Ovary (tissue), 3 donors: ENCODE measurements at regions not wholly inside any gene's neighbourhood (a gene's known extent, or its start where the extent isn't known, plus 50 kb on each side); places are given as distances from the start of the nearest gene placed in this dataset.

Source experiments
- POLR2A ChIP-seq: fragments of 450-650 bp; IDR thresholded peaks from one replicate; pipeline ENCODE4 v1.6.1; 2017; ENCODE audit warnings: antibody characterized with exemption, mild to moderate bottlenecking, moderate library complexity
- TF ChIP-seq, protein P1 (sequence below), 3 donors: fragments of 450-650 bp in 2 of 3; fragments of 200-600 bp in 1 of 3; IDR thresholded peaks; one replicate each; pipeline versions ENCODE4 v1.5.1 to v1.8.0; 2016 to 2022; ENCODE audit warnings: antibody characterized with exemption in 3 of 3, mild to moderate bottlenecking in 1 of 3
- donor health status: DM: no; HTN: no; CAD: no.

GRCh38 chr7:112905950-112906349 is 115.8 kb upstream of the TMEM168 start:
- no peak for TF ChIP-seq POLR2A
- TF ChIP-seq, protein P1, sequence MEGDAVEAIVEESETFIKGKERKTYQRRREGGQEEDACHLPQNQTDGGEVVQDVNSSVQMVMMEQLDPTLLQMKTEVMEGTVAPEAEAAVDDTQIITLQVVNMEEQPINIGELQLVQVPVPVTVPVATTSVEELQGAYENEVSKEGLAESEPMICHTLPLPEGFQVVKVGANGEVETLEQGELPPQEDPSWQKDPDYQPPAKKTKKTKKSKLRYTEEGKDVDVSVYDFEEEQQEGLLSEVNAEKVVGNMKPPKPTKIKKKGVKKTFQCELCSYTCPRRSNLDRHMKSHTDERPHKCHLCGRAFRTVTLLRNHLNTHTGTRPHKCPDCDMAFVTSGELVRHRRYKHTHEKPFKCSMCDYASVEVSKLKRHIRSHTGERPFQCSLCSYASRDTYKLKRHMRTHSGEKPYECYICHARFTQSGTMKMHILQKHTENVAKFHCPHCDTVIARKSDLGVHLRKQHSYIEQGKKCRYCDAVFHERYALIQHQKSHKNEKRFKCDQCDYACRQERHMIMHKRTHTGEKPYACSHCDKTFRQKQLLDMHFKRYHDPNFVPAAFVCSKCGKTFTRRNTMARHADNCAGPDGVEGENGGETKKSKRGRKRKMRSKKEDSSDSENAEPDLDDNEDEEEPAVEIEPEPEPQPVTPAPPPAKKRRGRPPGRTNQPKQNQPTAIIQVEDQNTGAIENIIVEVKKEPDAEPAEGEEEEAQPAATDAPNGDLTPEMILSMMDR (IDR thresholded peaks at IDR 0.05), result no peak
